Lung (tissue), 11 donors: ENCODE measurements at regions not wholly inside any gene's neighbourhood (a gene's known extent, or its start where the extent isn't known, plus 50 kb on each side); places are given as distances from the start of the nearest gene placed in this dataset.

Experiments used
- ATAC-seq: fragments of 200-7000 bp; cut with Tn5 transposase; one replicate; pipeline ENCODE4 v1.9.1; 2020; ENCODE audit warnings: moderate number of reproducible peaks; ENCODE audit not compliant: insufficient read depth, low FRiP score
- DNase-seq, 3 donors: peaks; one replicate each; pipeline ENCODE4 v3.0.0-alpha.2; 2013 to 2017
- H3K27ac ChIP-seq, 2 donors: one replicate each; pipeline ENCODE4 v1.5.1; 2013; ENCODE audit warnings: mild to moderate bottlenecking in 2 of 2, moderate library complexity in 2 of 2, control low read depth in 1 of 2, inconsistent platforms in 1 of 2, low read depth in 1 of 2, low read length in 1 of 2
- H3K27me3 ChIP-seq, 3 donors: one replicate each; pipeline ENCODE4 v1.5.1; 2013; ENCODE audit warnings: low read length in 2 of 3; ENCODE audit not compliant: control insufficient read depth in 3 of 3, insufficient read depth in 3 of 3
- H3K36me3 ChIP-seq, 4 donors: one replicate each; pipeline ENCODE4 v1.5.1; 2013; ENCODE audit warnings: low read length in 4 of 4, mild to moderate bottlenecking in 1 of 4, moderate library complexity in 1 of 4; ENCODE audit not compliant: control insufficient read depth in 4 of 4, insufficient read depth in 4 of 4
- H3K4me1 ChIP-seq, 5 donors: one replicate each; pipeline ENCODE4 v1.5.1; 2013; ENCODE audit warnings: low read length in 5 of 5, mild to moderate bottlenecking in 2 of 5, moderate library complexity in 1 of 5; ENCODE audit not compliant: control insufficient read depth in 5 of 5, insufficient read depth in 5 of 5
- H3K4me3 ChIP-seq: one replicate; pipeline ENCODE4 v1.5.1; 2013; ENCODE audit warnings: mild to moderate bottlenecking, control low read depth, moderate library complexity
- H3K9ac ChIP-seq, 2 donors: one replicate each; pipeline ENCODE4 v1.5.1; 2013; ENCODE audit warnings: low read length in 2 of 2, control low read depth in 1 of 2; ENCODE audit not compliant: insufficient read depth in 1 of 2
- H3K9me3 ChIP-seq, 4 donors: one replicate each; pipeline ENCODE4 v1.5.1; 2013; ENCODE audit warnings: low read length in 3 of 4, mild to moderate bottlenecking in 1 of 4, moderate library complexity in 1 of 4; ENCODE audit not compliant: control insufficient read depth in 4 of 4, insufficient read depth in 3 of 4
- CTCF ChIP-seq: IDR thresholded peaks from 2 replicates; pipeline ENCODE4 v1.5.1; 2012; ENCODE audit warnings: mild to moderate bottlenecking; ENCODE audit errors: control extremely low read depth, extremely low read depth
- WGBS, 2 donors: extraction: QIAGEN DNeasy Blood & Tissue Kit; methylation state at CpG; one replicate each; pipeline ENCODE4 v1.1.7; 2013; 5-methylcytosine and 5-hydroxymethylcytosine counted together
- donor health status: control.
- donor health status: control.
- donor health status: Bipolar disorder and iron deficiency.
- donor health status: healthy.
- donor health status: DM: yes; HTN: yes; CAD: no.

- Histone ChIP-seq H3K9ac (no peak overlapping the region), H3K4me1 (peaks cover 0 to 3% (median 0%) of the 10 kb centered on the region in 5 donors), H3K9me3 (no peaks in the 10 kb centered on the region), H3K36me3 (peaks cover 0 to 4% (median 0%) of the 10 kb centered on the region in 4 donors), H3K27ac (no peak overlapping the region), H3K27me3 (no peaks in the 10 kb centered on the region), H3K4me3 (no peak overlapping the region)
- no peak for DNase-seq
- no peak for TF ChIP-seq CTCF
- 91 to 93% methylated on average over 10 of the region's 10 CpGs for WGBS, 2 donors
- no peak for ATAC-seq
Observed at GRCh38 chr6:154899824-154900463, 95.2 kb upstream of the TIAM2 start.

DNA sequence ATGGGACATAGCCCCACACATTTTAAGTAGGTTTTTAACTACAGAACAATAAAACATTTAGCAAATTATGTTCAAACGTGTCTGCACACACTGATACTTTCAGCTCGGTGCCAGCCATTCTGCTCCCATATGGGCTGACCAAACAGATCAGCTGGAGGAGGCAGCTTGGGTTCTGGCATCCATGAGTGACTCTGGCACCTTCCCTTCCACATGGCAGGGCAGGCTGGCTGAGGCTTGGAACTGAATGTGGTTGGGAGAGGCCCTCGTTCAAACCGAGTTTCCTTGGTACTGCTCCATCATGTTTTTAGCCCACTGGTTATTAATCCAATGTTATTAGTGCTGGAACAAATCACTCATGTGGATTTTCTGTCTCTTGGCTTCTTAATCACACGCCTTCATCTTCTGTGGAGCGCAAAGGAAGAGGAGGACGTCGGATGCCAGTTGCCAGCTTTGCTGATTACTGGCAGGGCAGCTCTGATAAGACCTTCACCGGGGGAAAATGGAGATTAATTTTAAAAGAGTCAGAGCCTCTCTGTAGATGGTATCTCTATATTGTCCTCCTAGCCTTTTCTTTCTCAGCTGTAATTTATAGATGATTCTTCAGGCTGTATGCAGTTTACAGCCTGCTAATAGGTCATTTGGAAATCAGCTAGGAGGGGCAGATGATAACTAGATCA lies 93.1 kb upstream of the TIAM2 start:
- Histone ChIP-seq H3K36me3 (peaks cover 0 to 4% (median 0%) of the 10 kb centered on the region in 4 donors), H3K4me1 (peaks cover 0 to 2% (median 0%) of the 10 kb centered on the region in 5 donors), H3K9ac (no peak overlapping the region), H3K9me3 (no peaks in the 10 kb centered on the region), H3K27me3 (no peaks in the 10 kb centered on the region), H3K27ac (no peak overlapping the region), H3K4me3 (no peak overlapping the region)
- no peak for TF ChIP-seq CTCF
- ATAC-seq (no peak), DNase-seq (no peak)
- 76 to 89% methylated on average over 9 of the region's 9 CpGs for WGBS, 2 donors

DNA sequence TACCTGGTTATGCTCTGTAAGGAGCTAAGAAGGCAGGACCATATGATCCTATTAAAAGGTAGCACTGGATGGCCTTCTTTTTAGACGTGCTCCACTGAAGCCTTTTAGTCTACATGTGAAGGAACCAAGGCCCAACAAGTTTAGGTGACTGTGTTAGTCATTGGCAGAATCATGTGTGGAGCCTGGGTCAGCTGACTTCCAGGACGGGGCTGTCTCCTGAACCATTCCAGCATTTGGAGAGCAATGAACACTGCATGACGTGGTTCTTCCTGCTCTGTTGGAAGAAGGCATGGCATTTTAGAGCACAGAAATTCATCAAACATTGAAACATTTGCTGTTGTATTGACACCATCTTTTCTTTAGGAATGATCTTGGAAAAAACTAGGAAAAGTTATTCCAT lies 87.8 kb upstream of the TIAM2 start:
- Histone ChIP-seq H3K9me3 (no peaks in the 10 kb centered on the region), H3K27ac (no peak overlapping the region), H3K4me1 (peaks cover 0 to 9% (median 0%) of the 10 kb centered on the region in 5 donors), H3K27me3 (no peaks in the 10 kb centered on the region), H3K4me3 (no peak overlapping the region), H3K36me3 (peaks cover 0 to 3% (median 1%) of the 10 kb centered on the region in 4 donors), H3K9ac (no peak overlapping the region)
- no peak for TF ChIP-seq CTCF
- DNase-seq: no peak
- WGBS, 2 donors: 54 to 58% methylated on average over 3 of the region's 3 CpGs
- no peak for ATAC-seq
